ENCODE measurements at regions not wholly inside any gene's neighbourhood (a gene's known extent, or its start where the extent isn't known, plus 50 kb on each side); places are given as distances from the start of the nearest gene placed in this dataset.

GRCh38 chr15:96851613-96852012 lies 521.1 kb downstream of the NR2F2 start:
- Histone ChIP-seq H3K4me2 (ENCODE audit: low read length) (no peak overlapping the region), H3K4me1 (ENCODE audit: control insufficient read depth, low read length) (no peaks in the 10 kb centered on the region), H3K27me3 (ENCODE audit: control insufficient read depth, low read length) (no peaks in the 10 kb centered on the region), H4K20me1 (ENCODE audit: control insufficient read depth, insufficient read depth, low read depth, low read length) (no peaks in the 10 kb centered on the region), H3K36me3 (ENCODE audit: control insufficient read depth, low read length) (no peaks in the 10 kb centered on the region), H3F3A (ENCODE audit: control insufficient read depth, insufficient read depth) (no peaks in the 10 kb centered on the region), H3K27ac (ENCODE audit: low read depth, low read length) (no peak overlapping the region), H3K9me2 (replicated peaks; ENCODE audit: control insufficient read depth, low read length) (no peaks in the 10 kb centered on the region), H3K4me3 (ENCODE audit: low read length) (no peak overlapping the region), H3K79me2 (ENCODE audit: control insufficient read depth, low read length) (no peaks in the 10 kb centered on the region), H3K9me3 (ENCODE audit: control insufficient read depth, insufficient read depth, low read length) (no peaks in the 10 kb centered on the region)
- no peak for TF ChIP-seq EZH2phosphoT487 (IDR thresholded peaks at IDR 0.05; ENCODE audit: borderline replicate concordance, low read length)
- TF ChIP-seq CTCF (IDR thresholded peaks at IDR 0.05; ENCODE audit: low read depth, low read length, poor library complexity, severe bottlenecking) = no peak

GRCh38 chr15:96858694-96859093 lies 528.2 kb downstream of the NR2F2 start:
- Histone ChIP-seq H3K79me2 (ENCODE audit: control insufficient read depth, low read length) (no peaks in the 10 kb centered on the region), H3K9me3 (ENCODE audit: control insufficient read depth, insufficient read depth, low read length) (no peaks in the 10 kb centered on the region), H3K4me3 (ENCODE audit: low read length) (no peak overlapping the region), H3K27me3 (ENCODE audit: control insufficient read depth, low read length) (no peaks in the 10 kb centered on the region), H3K27ac (ENCODE audit: low read depth, low read length) (no peak overlapping the region), H3K4me2 (ENCODE audit: low read length) (no peak overlapping the region), H3K4me1 (ENCODE audit: control insufficient read depth, low read length) (no peaks in the 10 kb centered on the region), H3F3A (ENCODE audit: control insufficient read depth, insufficient read depth) (no peaks in the 10 kb centered on the region), H3K36me3 (ENCODE audit: control insufficient read depth, low read length) (no peaks in the 10 kb centered on the region), H4K20me1 (ENCODE audit: control insufficient read depth, insufficient read depth, low read depth, low read length) (no peaks in the 10 kb centered on the region), H3K9me2 (replicated peaks; ENCODE audit: control insufficient read depth, low read length) (no peaks in the 10 kb centered on the region)
- TF ChIP-seq CTCF (IDR thresholded peaks at IDR 0.05; ENCODE audit: low read depth, low read length, poor library complexity, severe bottlenecking) = no peak
- no peak for TF ChIP-seq EZH2phosphoT487 (IDR thresholded peaks at IDR 0.05; ENCODE audit: borderline replicate concordance, low read length)

- H3K27ac ChIP-seq (ENCODE audit: low read depth, low read length) = no peak overlapping the region
- no peaks in the 10 kb centered on the region for H3K36me3 ChIP-seq (ENCODE audit: control insufficient read depth, low read length)
- no peaks in the 10 kb centered on the region for H3K4me1 ChIP-seq (ENCODE audit: control insufficient read depth, low read length)
- TF ChIP-seq CTCF (IDR thresholded peaks at IDR 0.05; ENCODE audit: low read depth, low read length, poor library complexity, severe bottlenecking) = no peak
- no peak for TF ChIP-seq EZH2phosphoT487 (IDR thresholded peaks at IDR 0.05; ENCODE audit: borderline replicate concordance, low read length)
- no peaks in the 10 kb centered on the region for H3F3A ChIP-seq (ENCODE audit: control insufficient read depth, insufficient read depth)
- H3K27me3 ChIP-seq (ENCODE audit: control insufficient read depth, low read length) = no peaks in the 10 kb centered on the region
- no peaks in the 10 kb centered on the region for H3K79me2 ChIP-seq (ENCODE audit: control insufficient read depth, low read length)
- no peaks in the 10 kb centered on the region for H3K9me3 ChIP-seq (ENCODE audit: control insufficient read depth, insufficient read depth, low read length)
- no peak overlapping the region for H3K4me3 ChIP-seq (ENCODE audit: low read length)
- no peaks in the 10 kb centered on the region for H3K9me2 ChIP-seq (replicated peaks; ENCODE audit: control insufficient read depth, low read length)
- H3K4me2 ChIP-seq (ENCODE audit: low read length) = no peak overlapping the region
- no peaks in the 10 kb centered on the region for H4K20me1 ChIP-seq (ENCODE audit: control insufficient read depth, insufficient read depth, low read depth, low read length)
These were observed 530.2 kb downstream of the NR2F2 start for GRCh38 chr15:96860741-96861140.

GRCh38 chr15:96867992-96868391 lies 537.5 kb downstream of the NR2F2 start:
- no peaks in the 10 kb centered on the region for H3K4me1 ChIP-seq (ENCODE audit: control insufficient read depth, low read length)
- H3K79me2 ChIP-seq (ENCODE audit: control insufficient read depth, low read length) = no peaks in the 10 kb centered on the region
- H3K36me3 ChIP-seq (ENCODE audit: control insufficient read depth, low read length) = no peaks in the 10 kb centered on the region
- no peak overlapping the region for H3K4me2 ChIP-seq (ENCODE audit: low read length)
- H3K27ac ChIP-seq (ENCODE audit: low read depth, low read length) = no peak overlapping the region
- no peaks in the 10 kb centered on the region for H3K27me3 ChIP-seq (ENCODE audit: control insufficient read depth, low read length)
- H4K20me1 ChIP-seq (ENCODE audit: control insufficient read depth, insufficient read depth, low read depth, low read length) = no peaks in the 10 kb centered on the region
- no peak overlapping the region for H3K4me3 ChIP-seq (ENCODE audit: low read length)
- no peaks in the 10 kb centered on the region for H3K9me3 ChIP-seq (ENCODE audit: control insufficient read depth, insufficient read depth, low read length)
- no peaks in the 10 kb centered on the region for H3K9me2 ChIP-seq (replicated peaks; ENCODE audit: control insufficient read depth, low read length)
- no peaks in the 10 kb centered on the region for H3F3A ChIP-seq (ENCODE audit: control insufficient read depth, insufficient read depth)
- no peak for TF ChIP-seq EZH2phosphoT487 (IDR thresholded peaks at IDR 0.05; ENCODE audit: borderline replicate concordance, low read length)
- TF ChIP-seq CTCF (IDR thresholded peaks at IDR 0.05; ENCODE audit: low read depth, low read length, poor library complexity, severe bottlenecking) = no peak
